ENCODE measurements at regions not wholly inside any gene's neighbourhood (a gene's known extent, or its start where the extent isn't known, plus 50 kb on each side); places are given as distances from the start of the nearest gene placed in this dataset.

DNA sequence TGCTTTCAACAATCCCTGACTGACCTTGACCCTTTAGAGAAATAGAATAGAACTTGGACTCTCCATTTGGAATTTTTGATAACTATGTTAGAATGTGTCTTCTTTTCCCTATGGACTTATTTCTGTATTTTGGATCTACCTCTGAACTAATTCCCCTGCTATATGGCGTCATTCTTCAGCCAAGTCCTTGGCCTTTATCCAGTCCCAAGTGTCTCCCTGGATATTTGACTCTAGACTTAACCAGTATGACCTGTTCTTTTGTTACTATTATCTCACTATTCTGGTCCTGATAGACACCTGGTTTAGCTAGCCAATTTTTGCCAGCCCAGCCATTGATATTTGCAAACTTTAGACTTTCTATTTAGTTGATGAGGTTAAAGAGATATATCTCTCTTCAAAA lies 186.8 kb downstream of the KCNS3 start:
- Histone ChIP-seq H2AFZ (ENCODE audit: low read depth, low read length) (no peak overlapping the region), H3K9me3 (replicated peaks; ENCODE audit: control insufficient read depth, insufficient read depth, low read length) (no peaks in the 10 kb centered on the region), H3K36me3 (ENCODE audit: control insufficient read depth in 2 of 2, extremely low read depth in 1 of 2, insufficient read depth in 2 of 2, low read length in 2 of 2) (no peaks in the 10 kb centered on the region), H3K4me3 (replicated peaks in 1 of 3; ENCODE audit: insufficient read depth in 1 of 3, low read depth in 1 of 3, low read length in 3 of 3) (no peak overlapping the region), H3K9me1 (replicated peaks; ENCODE audit: control insufficient read depth, extremely low read depth, insufficient read depth, low read length) (no peaks in the 10 kb centered on the region), H4K20me1 (replicated peaks; ENCODE audit: control insufficient read depth, extremely low read depth, insufficient read depth, low read length) (no peaks in the 10 kb centered on the region), H3K27me3 (ENCODE audit: control insufficient read depth in 2 of 2, insufficient read depth in 2 of 2, low read length in 2 of 2) (no peaks in the 10 kb centered on the region), H3K4me2 (ENCODE audit: insufficient read depth, low read length) (no peak overlapping the region), H3K9ac (replicated peaks; ENCODE audit: extremely low read depth, insufficient read depth, low read length) (no peak overlapping the region), H3K79me2 (ENCODE audit: control insufficient read depth, insufficient read depth, low read length) (no peaks in the 10 kb centered on the region), H3K4me1 (ENCODE audit: control insufficient read depth, extremely low read depth, insufficient read depth, low read length) (no peaks in the 10 kb centered on the region), H3K27ac (ENCODE audit: insufficient read depth, low read depth, low read length) (no peak overlapping the region)
- BruUV-seq (replicated peaks) = no TSS peak
- POLR2A ChIA-PET = no interaction called here
- DNase-seq (ENCODE audit: low read depth, low spot score) = no peak
- no peak for TF ChIP-seq MYC (IDR thresholded peaks at IDR 0.05; ENCODE audit: low read depth, low read length)
- no peak for TF ChIP-seq POLR2AphosphoS5 (IDR thresholded peaks at IDR 0.05; ENCODE audit: insufficient read depth, low read depth, low read length)
- TF ChIP-seq JUN (IDR thresholded peaks at IDR 0.05; ENCODE audit: borderline replicate concordance, insufficient read depth, insufficient read length, low read depth) = no peak
- TF ChIP-seq, protein P1, sequence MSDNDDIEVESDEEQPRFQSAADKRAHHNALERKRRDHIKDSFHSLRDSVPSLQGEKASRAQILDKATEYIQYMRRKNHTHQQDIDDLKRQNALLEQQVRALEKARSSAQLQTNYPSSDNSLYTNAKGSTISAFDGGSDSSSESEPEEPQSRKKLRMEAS (IDR thresholded peaks at IDR 0.05; ENCODE audit: insufficient read depth, insufficient read length) = no peak
- no peak for TF ChIP-seq GATA2 (IDR thresholded peaks at IDR 0.05; ENCODE audit: insufficient read depth, insufficient read length, low read depth, low read length)
- TF ChIP-seq POLR2A (IDR thresholded peaks at IDR 0.05; ENCODE audit: low read depth, low read length) = no peak
- TF ChIP-seq FOS (IDR thresholded peaks at IDR 0.05; ENCODE audit: borderline replicate concordance, insufficient read depth, low read length) = no peak
- CTCF ChIA-PET = no interaction called here
- dilution Hi-C loops (cut with MboI; ENCODE audit: extremely low pct_ligation_motif_present, low sequenced_read_pairs) (no loop called here), intact Hi-C loops (cut with micrococcal nuclease) (no loop called here)
- FAIRE-seq = no peak

DNA sequence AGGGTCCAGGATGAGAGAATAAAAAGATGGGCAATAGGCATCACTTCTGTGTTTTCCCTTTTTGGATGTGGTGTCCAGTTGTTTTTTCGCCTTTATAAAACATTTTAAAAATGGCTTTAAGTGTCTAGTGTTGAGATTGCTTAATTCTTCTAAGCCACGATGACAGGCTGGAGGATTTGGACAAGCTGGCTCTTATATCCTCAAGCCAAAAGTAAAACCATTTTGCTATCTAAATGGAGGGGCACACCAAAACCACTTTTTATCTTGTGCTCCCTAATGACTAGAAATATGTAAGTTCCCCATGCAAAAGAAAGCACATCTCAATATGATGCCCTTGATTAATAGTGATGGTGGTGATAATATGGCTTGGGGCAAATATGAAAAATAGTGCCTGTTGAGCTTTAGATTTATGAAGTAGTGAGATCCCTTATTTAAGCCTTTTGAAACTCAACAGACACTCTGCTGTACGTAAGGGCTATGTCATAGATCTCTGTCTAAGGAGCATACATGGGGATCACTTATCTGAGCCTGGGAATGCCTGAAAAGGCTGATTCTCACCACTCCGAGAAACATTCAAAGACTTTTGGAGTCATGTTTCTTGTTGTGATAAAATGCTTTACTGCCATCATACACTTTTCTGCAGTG lies 185.5 kb downstream of the KCNS3 start:
- intact Hi-C loops (cut with micrococcal nuclease) (no loop called here), dilution Hi-C loops (cut with MboI; ENCODE audit: extremely low pct_ligation_motif_present, low sequenced_read_pairs) (no loop called here)
- H3K4me3 ChIP-seq (replicated peaks in 1 of 3; ENCODE audit: insufficient read depth in 1 of 3, low read depth in 1 of 3, low read length in 3 of 3) = no peak overlapping the region
- FAIRE-seq = no peak
- no peak overlapping the region for H3K27ac ChIP-seq (ENCODE audit: insufficient read depth, low read depth, low read length)
- H3K79me2 ChIP-seq (ENCODE audit: control insufficient read depth, insufficient read depth, low read length) = no peaks in the 10 kb centered on the region
- no peak overlapping the region for H3K4me2 ChIP-seq (ENCODE audit: insufficient read depth, low read length)
- no peaks in the 10 kb centered on the region for H4K20me1 ChIP-seq (replicated peaks; ENCODE audit: control insufficient read depth, extremely low read depth, insufficient read depth, low read length)
- no peaks in the 10 kb centered on the region for H3K27me3 ChIP-seq (ENCODE audit: control insufficient read depth in 2 of 2, insufficient read depth in 2 of 2, low read length in 2 of 2)
- ChIA-PET CTCF (no interaction called here), POLR2A (no interaction called here)
- no peaks in the 10 kb centered on the region for H3K36me3 ChIP-seq (ENCODE audit: control insufficient read depth in 2 of 2, extremely low read depth in 1 of 2, insufficient read depth in 2 of 2, low read length in 2 of 2)
- no TSS peak for BruUV-seq (replicated peaks)
- no peaks in the 10 kb centered on the region for H3K9me1 ChIP-seq (replicated peaks; ENCODE audit: control insufficient read depth, extremely low read depth, insufficient read depth, low read length)
- TF ChIP-seq EZH2 (IDR thresholded peaks at IDR 0.05; ENCODE audit: borderline replicate concordance, low read depth, low read length, severe bottlenecking) (no peak), GATA2 (IDR thresholded peaks at IDR 0.05; ENCODE audit: insufficient read depth, insufficient read length, low read depth, low read length) (no peak), POLR2A (IDR thresholded peaks at IDR 0.05; ENCODE audit: low read depth, low read length) (no peak), JUN (IDR thresholded peaks at IDR 0.05; ENCODE audit: borderline replicate concordance, insufficient read depth, insufficient read length, low read depth) (no peak), MYC (IDR thresholded peaks at IDR 0.05; ENCODE audit: low read depth, low read length) (no peak), FOS (IDR thresholded peaks at IDR 0.05; ENCODE audit: borderline replicate concordance, insufficient read depth, low read length) (no peak)
- TF ChIP-seq, protein P2, sequence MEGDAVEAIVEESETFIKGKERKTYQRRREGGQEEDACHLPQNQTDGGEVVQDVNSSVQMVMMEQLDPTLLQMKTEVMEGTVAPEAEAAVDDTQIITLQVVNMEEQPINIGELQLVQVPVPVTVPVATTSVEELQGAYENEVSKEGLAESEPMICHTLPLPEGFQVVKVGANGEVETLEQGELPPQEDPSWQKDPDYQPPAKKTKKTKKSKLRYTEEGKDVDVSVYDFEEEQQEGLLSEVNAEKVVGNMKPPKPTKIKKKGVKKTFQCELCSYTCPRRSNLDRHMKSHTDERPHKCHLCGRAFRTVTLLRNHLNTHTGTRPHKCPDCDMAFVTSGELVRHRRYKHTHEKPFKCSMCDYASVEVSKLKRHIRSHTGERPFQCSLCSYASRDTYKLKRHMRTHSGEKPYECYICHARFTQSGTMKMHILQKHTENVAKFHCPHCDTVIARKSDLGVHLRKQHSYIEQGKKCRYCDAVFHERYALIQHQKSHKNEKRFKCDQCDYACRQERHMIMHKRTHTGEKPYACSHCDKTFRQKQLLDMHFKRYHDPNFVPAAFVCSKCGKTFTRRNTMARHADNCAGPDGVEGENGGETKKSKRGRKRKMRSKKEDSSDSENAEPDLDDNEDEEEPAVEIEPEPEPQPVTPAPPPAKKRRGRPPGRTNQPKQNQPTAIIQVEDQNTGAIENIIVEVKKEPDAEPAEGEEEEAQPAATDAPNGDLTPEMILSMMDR (IDR thresholded peaks at IDR 0.05; ENCODE audit: extremely low read depth in 1 of 2, insufficient read depth in 1 of 2, low read depth in 1 of 2, low read length in 2 of 2) = no peak
- TF ChIP-seq, protein P1 (IDR thresholded peaks at IDR 0.05; ENCODE audit: insufficient read depth, insufficient read length) = no peak
- no peaks in the 10 kb centered on the region for H3K4me1 ChIP-seq (ENCODE audit: control insufficient read depth, extremely low read depth, insufficient read depth, low read length)
- no peak for DNase-seq (ENCODE audit: low read depth, low spot score)
- H3K9me3 ChIP-seq (replicated peaks; ENCODE audit: control insufficient read depth, insufficient read depth, low read length) = no peaks in the 10 kb centered on the region
- H2AFZ ChIP-seq (ENCODE audit: low read depth, low read length) = no peak overlapping the region
- no peak overlapping the region for H3K9ac ChIP-seq (replicated peaks; ENCODE audit: extremely low read depth, insufficient read depth, low read length)

Data from endothelial cell of umbilical vein (primary cell).